ENCODE measurements at regions not wholly inside any gene's neighbourhood (a gene's known extent, or its start where the extent isn't known, plus 50 kb on each side); places are given as distances from the start of the nearest gene placed in this dataset.
"Not testable (repeated sequence)": the region's sequence is repeated elsewhere in the genome, so short reads cannot be mapped to it uniquely, and the experiment has no call there.

GRCh38 chr7:138214926-138215325, 138.7 kb downstream of the AKR1D1 start:
- Histone ChIP-seq H3K9me3 (0 out of 3 replicates have a peak, but pooled peaks cover under 1% of the 10 kb centered on the region), H3K4me2 (no peak overlapping the region), H3K27ac (no peak overlapping the region), H3K4me3 (no peak overlapping the region), H3K4me1 (no peaks in the 10 kb centered on the region)
- TF ChIP-seq HDAC2 (IDR thresholded peaks at IDR 0.05) (no peak), E2F6 (IDR thresholded peaks at IDR 0.05; ENCODE audit: borderline replicate concordance, low read depth) (no peak), USF2 (IDR thresholded peaks at IDR 0.05) (no peak), ZSCAN20 (CRISPR knock-in tag; IDR thresholded peaks at IDR 0.05) (no peak), FOXS1 (CRISPR knock-in tag; IDR thresholded peaks at IDR 0.05) (no peak), FOSB (CRISPR knock-in tag; IDR thresholded peaks at IDR 0.05) (no peak), PHF8 (IDR thresholded peaks at IDR 0.05; ENCODE audit: borderline replicate concordance, low read depth) (no peak), EHF (CRISPR knock-in tag; IDR thresholded peaks at IDR 0.05) (no peak), JUNB (IDR thresholded peaks at IDR 0.05) (no peak), HOXA7 (CRISPR knock-in tag; IDR thresholded peaks at IDR 0.05) (no peak)
- TF ChIP-seq, protein P1, sequence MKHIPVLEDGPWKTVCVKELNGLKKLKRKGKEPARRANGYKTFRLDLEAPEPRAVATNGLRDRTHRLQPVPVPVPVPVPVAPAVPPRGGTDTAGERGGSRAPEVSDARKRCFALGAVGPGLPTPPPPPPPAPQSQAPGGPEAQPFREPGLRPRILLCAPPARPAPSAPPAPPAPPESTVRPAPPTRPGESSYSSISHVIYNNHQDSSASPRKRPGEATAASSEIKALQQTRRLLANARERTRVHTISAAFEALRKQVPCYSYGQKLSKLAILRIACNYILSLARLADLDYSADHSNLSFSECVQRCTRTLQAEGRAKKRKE (CRISPR knock-in tag; IDR thresholded peaks at IDR 0.05; ENCODE audit: low read depth), result no peak
- POLR2A ChIA-PET, result no interaction called here
- DNase-seq (ENCODE audit: low read depth in 1 of 2, low spot score in 1 of 2), result no peak
- FAIRE-seq, result no peak
- no peak for ATAC-seq
- WGBS (ENCODE audit: missing lambda C conversion rate), result 90% methylated on average over 4 of the region's 4 CpGs
- CTCF ChIA-PET, result no interaction called here

- FAIRE-seq; H3K4me3 ChIP-seq; H3K4me2 ChIP-seq; H3K27ac ChIP-seq; CTCF ChIA-PET; DNase-seq (ENCODE audit: low read depth in 1 of 2, low spot score in 1 of 2); H3K9me3 ChIP-seq; POLR2A ChIA-PET; ATAC-seq; H3K4me1 ChIP-seq: not testable (repeated sequence)
- peak; percentile 88 for TF ChIP-seq ZFP36 (IDR thresholded peaks at IDR 0.05; ENCODE audit: borderline replicate concordance, partially characterized antibody)
- WGBS (ENCODE audit: missing lambda C conversion rate), result 47% methylated on average over 3 of the region's 3 CpGs
Measured at GRCh38 chr7:138220321-138220720, 144.1 kb downstream of the AKR1D1 start.

DNA sequence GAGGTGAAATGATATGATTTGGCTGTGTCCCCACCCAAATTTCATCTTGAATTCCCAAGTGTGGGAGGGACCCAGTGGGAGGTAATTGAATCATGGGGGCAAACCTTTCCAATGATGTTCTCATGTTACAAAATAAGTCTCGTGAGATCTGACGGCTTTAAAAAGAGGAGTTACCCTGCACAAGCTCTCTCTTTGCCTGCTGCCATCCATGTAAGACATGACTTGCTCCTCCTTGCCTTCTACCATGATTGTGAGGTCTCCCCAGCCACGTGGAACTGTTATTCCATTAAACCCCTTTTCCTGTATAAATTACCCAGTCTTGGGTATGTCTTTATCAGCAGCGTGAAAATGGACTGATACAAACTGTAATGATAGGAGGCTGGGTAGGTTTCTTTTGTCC, 145.1 kb downstream of the AKR1D1 start:
- ATAC-seq; H3K4me2 ChIP-seq; FAIRE-seq; DNase-seq (ENCODE audit: low read depth in 1 of 2, low spot score in 1 of 2); H3K4me3 ChIP-seq; POLR2A ChIA-PET; H3K9me3 ChIP-seq; H3K27ac ChIP-seq; CTCF ChIA-PET; H3K4me1 ChIP-seq: not testable (repeated sequence)
- WGBS (ENCODE audit: missing lambda C conversion rate), result 18% methylated on average over 4 of the region's 4 CpGs

DNA sequence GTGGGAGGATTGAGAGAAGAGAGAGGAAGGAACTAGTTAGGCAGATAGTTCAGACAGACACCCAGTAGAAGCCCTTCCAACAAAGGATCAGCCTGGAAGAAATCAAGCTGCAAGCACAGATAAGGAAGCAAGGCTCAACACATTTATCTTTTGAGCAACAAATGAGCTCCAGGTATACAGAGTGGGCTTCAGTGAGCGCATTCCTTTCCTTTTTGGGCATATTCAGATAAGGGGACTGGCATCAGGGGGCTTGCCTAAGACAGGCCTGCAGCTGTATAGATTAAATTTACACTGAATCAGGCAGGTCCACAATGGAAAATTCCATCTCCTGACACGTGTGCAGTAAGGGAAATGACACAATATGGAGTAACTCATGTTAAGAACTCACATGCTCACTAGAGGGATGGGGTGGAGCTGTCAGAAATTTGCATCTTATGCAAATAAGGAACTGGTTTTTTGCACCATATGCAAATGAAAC, 147.2 kb downstream of the AKR1D1 start:
- H3K4me1 ChIP-seq, result no peaks in the 10 kb centered on the region
- no peak for TF ChIP-seq MAX (IDR thresholded peaks at IDR 0.05)
- TF ChIP-seq NFE2L2 (conservative IDR thresholded peaks at IDR 0.05; ENCODE audit: low read length), result no peak
- TF ChIP-seq, protein P2, sequence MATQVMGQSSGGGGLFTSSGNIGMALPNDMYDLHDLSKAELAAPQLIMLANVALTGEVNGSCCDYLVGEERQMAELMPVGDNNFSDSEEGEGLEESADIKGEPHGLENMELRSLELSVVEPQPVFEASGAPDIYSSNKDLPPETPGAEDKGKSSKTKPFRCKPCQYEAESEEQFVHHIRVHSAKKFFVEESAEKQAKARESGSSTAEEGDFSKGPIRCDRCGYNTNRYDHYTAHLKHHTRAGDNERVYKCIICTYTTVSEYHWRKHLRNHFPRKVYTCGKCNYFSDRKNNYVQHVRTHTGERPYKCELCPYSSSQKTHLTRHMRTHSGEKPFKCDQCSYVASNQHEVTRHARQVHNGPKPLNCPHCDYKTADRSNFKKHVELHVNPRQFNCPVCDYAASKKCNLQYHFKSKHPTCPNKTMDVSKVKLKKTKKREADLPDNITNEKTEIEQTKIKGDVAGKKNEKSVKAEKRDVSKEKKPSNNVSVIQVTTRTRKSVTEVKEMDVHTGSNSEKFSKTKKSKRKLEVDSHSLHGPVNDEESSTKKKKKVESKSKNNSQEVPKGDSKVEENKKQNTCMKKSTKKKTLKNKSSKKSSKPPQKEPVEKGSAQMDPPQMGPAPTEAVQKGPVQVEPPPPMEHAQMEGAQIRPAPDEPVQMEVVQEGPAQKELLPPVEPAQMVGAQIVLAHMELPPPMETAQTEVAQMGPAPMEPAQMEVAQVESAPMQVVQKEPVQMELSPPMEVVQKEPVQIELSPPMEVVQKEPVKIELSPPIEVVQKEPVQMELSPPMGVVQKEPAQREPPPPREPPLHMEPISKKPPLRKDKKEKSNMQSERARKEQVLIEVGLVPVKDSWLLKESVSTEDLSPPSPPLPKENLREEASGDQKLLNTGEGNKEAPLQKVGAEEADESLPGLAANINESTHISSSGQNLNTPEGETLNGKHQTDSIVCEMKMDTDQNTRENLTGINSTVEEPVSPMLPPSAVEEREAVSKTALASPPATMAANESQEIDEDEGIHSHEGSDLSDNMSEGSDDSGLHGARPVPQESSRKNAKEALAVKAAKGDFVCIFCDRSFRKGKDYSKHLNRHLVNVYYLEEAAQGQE (IDR thresholded peaks at IDR 0.05), result no peak
- no peak for TF ChIP-seq HOXB5 (CRISPR knock-in tag; IDR thresholded peaks at IDR 0.05)
- DNase-seq (ENCODE audit: low read depth in 1 of 2, low spot score in 1 of 2) (no peak), FAIRE-seq (no peak), ATAC-seq (no peak)
- no peak overlapping the region for H3K4me3 ChIP-seq
- POLR2A ChIA-PET, result no interaction called here
- no peak overlapping the region for H3K4me2 ChIP-seq
- CTCF ChIA-PET, result interaction anchor here (1.3 kb wide), 1 partner anchor 11 kb away, joined by 3 read pairs; no protein-coding TSS in a partner anchor
- no peak overlapping the region for H3K27ac ChIP-seq
- H3K9me3 ChIP-seq, result peaks cover 10% of the 10 kb centered on the region; the same call in 1 of the 3 replicates
- WGBS (ENCODE audit: missing lambda C conversion rate), result 16% methylated on average over 2 of the region's 2 CpGs
